Neural cell (in vitro differentiated cells): ENCODE measurements at regions not wholly inside any gene's neighbourhood (a gene's known extent, or its start where the extent isn't known, plus 50 kb on each side); places are given as distances from the start of the nearest gene placed in this dataset.

Experiments
- H2AFZ ChIP-seq: fragments of 200-600, 300-800 bp; sonication (generic), shearing (Covaris generic); 2 replicates; pipeline ENCODE4 v1.6.0; 2014; ENCODE audit warnings: low read depth, mild to moderate bottlenecking, antibody characterized with exemption, low read length, moderate library complexity
- H3F3A ChIP-seq: fragments of 200-600 bp; shearing (Covaris generic); 2 replicates; pipeline ENCODE4 v1.6.1; 2016; ENCODE audit warnings: mild to moderate bottlenecking, moderate library complexity, mixed read lengths, antibody characterized with exemption, low read length; ENCODE audit not compliant: insufficient read depth, poor library complexity, severe bottlenecking
- H3K27ac ChIP-seq: fragments of 200-600, 300-800 bp; sonication (generic), shearing (Covaris generic); 2 replicates; pipeline ENCODE4 v1.5.1; 2014; ENCODE audit warnings: mild to moderate bottlenecking, low read length, moderate library complexity
- H3K27me3 ChIP-seq: fragments of 300-800, 200-600 bp; sonication (generic), shearing (Covaris generic); 2 replicates; pipeline ENCODE4 v1.6.0; 2014; ENCODE audit warnings: mild to moderate bottlenecking, low read depth, low read length, moderate library complexity; ENCODE audit not compliant: insufficient read depth
- H3K36me3 ChIP-seq: fragments of 300-800, 200-600 bp; sonication (generic), shearing (Covaris generic); 2 replicates; pipeline ENCODE4 v1.5.1; 2014; ENCODE audit warnings: mild to moderate bottlenecking, antibody characterized with exemption, low read length, moderate library complexity; ENCODE audit not compliant: insufficient read depth
- H3K4me2 ChIP-seq: fragments of 300-800, 200-600 bp; sonication (generic), shearing (Covaris generic); 2 replicates; pipeline ENCODE4 v1.6.0; 2014; ENCODE audit warnings: mild to moderate bottlenecking, low read length
- H3K4me3 ChIP-seq: fragments of 300-800, 200-600 bp; sonication (generic), shearing (Covaris generic); 2 replicates; pipeline ENCODE4 v1.5.1; 2014; ENCODE audit warnings: mild to moderate bottlenecking, low read length, moderate library complexity
- H3K79me2 ChIP-seq: fragments of 200-600 bp; shearing (Covaris generic); replicated peaks from 2 replicates; pipeline ENCODE4 v1.6.0; 2014; ENCODE audit warnings: mild to moderate bottlenecking, low read length, moderate library complexity; ENCODE audit not compliant: insufficient read depth
- H3K9ac ChIP-seq: fragments of 300-800, 200-600 bp; sonication (generic), shearing (Covaris generic); 2 replicates; pipeline ENCODE4 v1.6.1; 2016; ENCODE audit warnings: mild to moderate bottlenecking, low read length, mixed read lengths
- H3K9me2 ChIP-seq: fragments of 200-600 bp; shearing (Covaris generic); 2 replicates; pipeline ENCODE4 v1.6.1; 2016; ENCODE audit warnings: mild to moderate bottlenecking, low read length, mixed read lengths; ENCODE audit not compliant: insufficient read depth
- H3K9me3 ChIP-seq: fragments of 200-600, 300-800 bp; sonication (generic), shearing (Covaris generic); 2 replicates; pipeline ENCODE4 v1.6.1; 2016; ENCODE audit warnings: mild to moderate bottlenecking, mixed run types, low read length, moderate library complexity, mixed read lengths
- H4K20me1 ChIP-seq: fragments of 200-600 bp; shearing (Covaris generic); 2 replicates; pipeline ENCODE4 v1.6.1; 2016; ENCODE audit warnings: mild to moderate bottlenecking, mixed run types; ENCODE audit not compliant: insufficient read depth
- CTCF ChIP-seq: fragments of 450-650 bp; IDR thresholded peaks from 2 replicates; pipeline ENCODE4 v1.5.1; 2014; ENCODE audit warnings: antibody characterized with exemption, mild to moderate bottlenecking, moderate library complexity; ENCODE audit not compliant: poor library complexity, severe bottlenecking
- EP300 ChIP-seq: fragments of 450-650 bp; conservative IDR thresholded peaks from 2 replicates; pipeline ENCODE4 v1.6.1; 2014; ENCODE audit warnings: antibody characterized with exemption, mild to moderate bottlenecking, moderate library complexity; ENCODE audit not compliant: poor library complexity, severe bottlenecking
- EZH2 ChIP-seq: fragments of 200-600, 300-800 bp; shearing (Covaris generic), sonication (generic); IDR thresholded peaks from 2 replicates; pipeline ENCODE4 v1.6.1; 2014; ENCODE audit warnings: antibody characterized with exemption, low read length, borderline replicate concordance, mild to moderate bottlenecking; ENCODE audit not compliant: insufficient read depth, poor library complexity, severe bottlenecking
- MXI1 ChIP-seq: fragments of 450-650 bp; conservative IDR thresholded peaks from 2 replicates; pipeline ENCODE4 v1.6.1; 2014; ENCODE audit warnings: antibody characterized with exemption, mild to moderate bottlenecking; ENCODE audit not compliant: poor library complexity, severe bottlenecking
- POLR2AphosphoS5 ChIP-seq: IDR thresholded peaks from 2 replicates; pipeline ENCODE4 v1.6.1; 2012
- RAD21 ChIP-seq: fragments of 450-650 bp; conservative IDR thresholded peaks from 2 replicates; pipeline ENCODE4 v1.6.1; 2014; ENCODE audit warnings: antibody characterized with exemption, mild to moderate bottlenecking, moderate library complexity
- SMC3 ChIP-seq: fragments of 450-650 bp; conservative IDR thresholded peaks from 2 replicates; pipeline ENCODE4 v1.6.1; 2014; ENCODE audit warnings: antibody characterized with exemption, mild to moderate bottlenecking, moderate library complexity; ENCODE audit not compliant: poor library complexity
- TAF1 ChIP-seq: IDR thresholded peaks from 2 replicates; pipeline ENCODE4 v1.6.1; 2012; ENCODE audit warnings: low read depth
- TF ChIP-seq, protein P1 (sequence below): IDR thresholded peaks from 2 replicates; pipeline ENCODE4 v1.6.1; 2012; ENCODE audit warnings: borderline replicate concordance

- H3K27ac ChIP-seq = no peak overlapping the region
- H3K9me3 ChIP-seq = no peaks in the 10 kb centered on the region
- H3F3A ChIP-seq = no peaks in the 10 kb centered on the region
- no peak overlapping the region for H3K4me3 ChIP-seq
- H3K9ac ChIP-seq = no peak overlapping the region
- no peak overlapping the region for H2AFZ ChIP-seq
- H3K4me2 ChIP-seq = no peak overlapping the region
- no peaks in the 10 kb centered on the region for H4K20me1 ChIP-seq
- H3K27me3 ChIP-seq = no peaks in the 10 kb centered on the region
- no peaks in the 10 kb centered on the region for H3K9me2 ChIP-seq
- no peaks in the 10 kb centered on the region for H3K79me2 ChIP-seq
- no peaks in the 10 kb centered on the region for H3K36me3 ChIP-seq
- no peak for TF ChIP-seq CTCF
- TF ChIP-seq EZH2 = no peak
- TF ChIP-seq, protein P1, sequence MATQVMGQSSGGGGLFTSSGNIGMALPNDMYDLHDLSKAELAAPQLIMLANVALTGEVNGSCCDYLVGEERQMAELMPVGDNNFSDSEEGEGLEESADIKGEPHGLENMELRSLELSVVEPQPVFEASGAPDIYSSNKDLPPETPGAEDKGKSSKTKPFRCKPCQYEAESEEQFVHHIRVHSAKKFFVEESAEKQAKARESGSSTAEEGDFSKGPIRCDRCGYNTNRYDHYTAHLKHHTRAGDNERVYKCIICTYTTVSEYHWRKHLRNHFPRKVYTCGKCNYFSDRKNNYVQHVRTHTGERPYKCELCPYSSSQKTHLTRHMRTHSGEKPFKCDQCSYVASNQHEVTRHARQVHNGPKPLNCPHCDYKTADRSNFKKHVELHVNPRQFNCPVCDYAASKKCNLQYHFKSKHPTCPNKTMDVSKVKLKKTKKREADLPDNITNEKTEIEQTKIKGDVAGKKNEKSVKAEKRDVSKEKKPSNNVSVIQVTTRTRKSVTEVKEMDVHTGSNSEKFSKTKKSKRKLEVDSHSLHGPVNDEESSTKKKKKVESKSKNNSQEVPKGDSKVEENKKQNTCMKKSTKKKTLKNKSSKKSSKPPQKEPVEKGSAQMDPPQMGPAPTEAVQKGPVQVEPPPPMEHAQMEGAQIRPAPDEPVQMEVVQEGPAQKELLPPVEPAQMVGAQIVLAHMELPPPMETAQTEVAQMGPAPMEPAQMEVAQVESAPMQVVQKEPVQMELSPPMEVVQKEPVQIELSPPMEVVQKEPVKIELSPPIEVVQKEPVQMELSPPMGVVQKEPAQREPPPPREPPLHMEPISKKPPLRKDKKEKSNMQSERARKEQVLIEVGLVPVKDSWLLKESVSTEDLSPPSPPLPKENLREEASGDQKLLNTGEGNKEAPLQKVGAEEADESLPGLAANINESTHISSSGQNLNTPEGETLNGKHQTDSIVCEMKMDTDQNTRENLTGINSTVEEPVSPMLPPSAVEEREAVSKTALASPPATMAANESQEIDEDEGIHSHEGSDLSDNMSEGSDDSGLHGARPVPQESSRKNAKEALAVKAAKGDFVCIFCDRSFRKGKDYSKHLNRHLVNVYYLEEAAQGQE = no peak
- TF ChIP-seq POLR2AphosphoS5 = no peak
- TF ChIP-seq TAF1 = no peak
- TF ChIP-seq MXI1 = no peak
- no peak for TF ChIP-seq RAD21
- TF ChIP-seq EP300 = no peak
- TF ChIP-seq SMC3 = no peak
These were observed 381.4 kb downstream of the PLPP3 start for GRCh38 chr1:56197946-56198345.

- H2AFZ ChIP-seq = no peak overlapping the region
- H3F3A ChIP-seq = no peaks in the 10 kb centered on the region
- no peaks in the 10 kb centered on the region for H3K79me2 ChIP-seq
- TF ChIP-seq SMC3 (no peak), POLR2AphosphoS5 (no peak), MXI1 (no peak), CTCF (no peak), TAF1 (no peak), EZH2 (no peak), EP300 (no peak), RAD21 (no peak)
- TF ChIP-seq, protein P1 = no peak
- no peaks in the 10 kb centered on the region for H3K36me3 ChIP-seq
- no peak overlapping the region for H3K27ac ChIP-seq
- no peaks in the 10 kb centered on the region for H3K9me2 ChIP-seq
- no peak overlapping the region for H3K4me3 ChIP-seq
- H4K20me1 ChIP-seq = no peaks in the 10 kb centered on the region
- no peaks in the 10 kb centered on the region for H3K27me3 ChIP-seq
- no peak overlapping the region for H3K9ac ChIP-seq
- no peak overlapping the region for H3K4me2 ChIP-seq
- no peaks in the 10 kb centered on the region for H3K9me3 ChIP-seq
These were observed 382.5 kb downstream of the PLPP3 start for GRCh38 chr1:56196839-56197238.
